Ascending aorta (tissue), 2 donors: ENCODE measurements at regions not wholly inside any gene's neighbourhood (a gene's known extent, or its start where the extent isn't known, plus 50 kb on each side); places are given as distances from the start of the nearest gene placed in this dataset.
"Not testable (repeated sequence)": the region's sequence is repeated elsewhere in the genome, so short reads cannot be mapped to it uniquely, and the experiment has no call there.

Experiments used
- DNase-seq, 2 donors: peaks; one replicate each; pipeline ENCODE4 v3.0.0-alpha.2; 2019; ENCODE audit warnings: low spot score in 2 of 2
- H3K27ac ChIP-seq, 2 donors: fragments of 200-600 bp; sonication (generic); one replicate each; pipeline ENCODE4 v1.5.1; 2016 to 2017; ENCODE audit warnings: mild to moderate bottlenecking in 1 of 2
- H3K27me3 ChIP-seq: fragments of 200-600 bp; sonication (generic); one replicate; pipeline ENCODE4 v1.5.1; 2017
- H3K36me3 ChIP-seq, 2 donors: fragments of 200-600 bp; sonication (generic); one replicate each; pipeline ENCODE4 v1.5.1; 2016
- H3K4me1 ChIP-seq, 2 donors: fragments of 200-600 bp; sonication (generic); one replicate each; pipeline ENCODE4 v1.5.1; 2016 to 2017; ENCODE audit warnings: mild to moderate bottlenecking in 1 of 2
- H3K4me3 ChIP-seq, 2 donors: fragments of 200-600 bp; sonication (generic); one replicate each; pipeline ENCODE4 v1.5.1; 2016 to 2017; ENCODE audit warnings: mild to moderate bottlenecking in 1 of 2
- H3K9me3 ChIP-seq, 2 donors: fragments of 200-600 bp; sonication (generic); one replicate each; pipeline ENCODE4 v1.5.1; 2016
- CTCF ChIP-seq, 3 experiments: fragments of 200-600 bp in 2 of 3; fragments of 450-650 bp in 1 of 3; sonication (generic) in 2 of 3; IDR thresholded peaks; one replicate each; pipeline ENCODE4 v1.5.1; 2016 to 2019; ENCODE audit warnings: antibody characterized with exemption in 3 of 3, mild to moderate bottlenecking in 1 of 3, moderate library complexity in 1 of 3
- intact Hi-C: fragments of 100-400 bp; cut with DNase I; formaldehyde crosslinking; loops from one replicate; pipeline ENCODE4 v1.15.1; 2023

- no peak for DNase-seq
- intact Hi-C loops, result no loop called here
Observed at GRCh38 chr2:11877764-11878163, 131.3 kb downstream of the LPIN1 start.

GRCh38 chr2:11885253-11885652 lies 138.8 kb downstream of the LPIN1 start:
- H3K27ac ChIP-seq, intact Hi-C loops, DNase-seq, H3K36me3 ChIP-seq, H3K4me1 ChIP-seq, H3K27me3 ChIP-seq, H3K4me3 ChIP-seq: not testable (repeated sequence)
- peaks cover 0 to 17% of the 10 kb centered on the region in 2 donors for H3K9me3 ChIP-seq

More at GRCh38 chr2:11877764-11878163, 131.3 kb downstream of the LPIN1 start:
- Histone ChIP-seq H3K4me3 (no peak overlapping the region), H3K27ac (no peak overlapping the region), H3K4me1 (no peaks in the 10 kb centered on the region), H3K27me3 (no peaks in the 10 kb centered on the region), H3K9me3 (no peaks in the 10 kb centered on the region), H3K36me3 (no peaks in the 10 kb centered on the region)
- TF ChIP-seq CTCF (IDR thresholded peaks at IDR 0.05), result no peak

GRCh38 chr2:11886899-11887298 lies 140.5 kb downstream of the LPIN1 start:
- H3K27ac ChIP-seq, H3K4me1 ChIP-seq, H3K36me3 ChIP-seq, intact Hi-C loops, H3K4me3 ChIP-seq, DNase-seq, H3K27me3 ChIP-seq: not testable (repeated sequence)
- peaks cover 0 to 17% of the 10 kb centered on the region in 2 donors for H3K9me3 ChIP-seq

- peaks cover 0 to 17% of the 10 kb centered on the region in 2 donors for H3K9me3 ChIP-seq
- H3K4me3 ChIP-seq, result no peak overlapping the region
- H3K36me3 ChIP-seq, result no peaks in the 10 kb centered on the region
- no peaks in the 10 kb centered on the region for H3K4me1 ChIP-seq
- no peak for TF ChIP-seq CTCF (IDR thresholded peaks at IDR 0.05)
- intact Hi-C loops, result no loop called here
- no peak for DNase-seq
- H3K27me3 ChIP-seq, result no peaks in the 10 kb centered on the region
- no peak overlapping the region for H3K27ac ChIP-seq
Observed at GRCh38 chr2:11889101-11889850, 142.8 kb downstream of the LPIN1 start.

- H3K9me3 ChIP-seq, result peaks cover 0 to 17% of the 10 kb centered on the region in 2 donors
- no peak for TF ChIP-seq CTCF (IDR thresholded peaks at IDR 0.05)
- no peak for DNase-seq
- intact Hi-C loops, result no loop called here
- no peak overlapping the region for H3K27ac ChIP-seq
- H3K36me3 ChIP-seq, result no peaks in the 10 kb centered on the region
- H3K4me3 ChIP-seq, result no peak overlapping the region
- H3K4me1 ChIP-seq, result no peaks in the 10 kb centered on the region
- H3K27me3 ChIP-seq, result no peaks in the 10 kb centered on the region
Observed at GRCh38 chr2:11889854-11890253, 143.4 kb downstream of the LPIN1 start.

GRCh38 chr2:11891028-11891427 lies 144.6 kb downstream of the LPIN1 start:
- Histone ChIP-seq H3K4me3 (no peak overlapping the region), H3K27me3 (no peaks in the 10 kb centered on the region), H3K9me3 (peaks cover 0 to 15% of the 10 kb centered on the region in 2 donors), H3K36me3 (no peaks in the 10 kb centered on the region), H3K4me1 (no peaks in the 10 kb centered on the region), H3K27ac (no peak overlapping the region)
- DNase-seq, result no peak
- no peak for TF ChIP-seq CTCF (IDR thresholded peaks at IDR 0.05)
- intact Hi-C loops, result no loop called here
